Esophagus muscularis mucosa (tissue), 4 donors: ENCODE measurements at regions not wholly inside any gene's neighbourhood (a gene's known extent, or its start where the extent isn't known, plus 50 kb on each side); places are given as distances from the start of the nearest gene placed in this dataset.
"Not testable (repeated sequence)": the region's sequence is repeated elsewhere in the genome, so short reads cannot be mapped to it uniquely, and the experiment has no call there.

Source experiments
- DNase-seq: peaks from one replicate; pipeline ENCODE4 v3.0.0-alpha.2; 2017; ENCODE audit errors: extremely low spot score
- H3K27ac ChIP-seq, 4 donors: fragments of 200-600 bp; sonication (generic); replicated peaks in 1 of 4; 1 replicate in 3 of 4; 2 replicates in 1 of 4; pipeline ENCODE4 v1.5.1; 2016 to 2019; ENCODE audit warnings: mild to moderate bottlenecking in 1 of 4
- H3K27me3 ChIP-seq, 4 donors: fragments of 200-600 bp; sonication (generic); one replicate each; pipeline versions ENCODE4 v1.5.1 to v1.6.0; 2016 to 2019
- H3K36me3 ChIP-seq, 4 donors: fragments of 200-600 bp; sonication (generic); one replicate each; pipeline ENCODE4 v1.5.1; 2016 to 2019
- H3K4me1 ChIP-seq, 4 donors: fragments of 200-600 bp; sonication (generic); one replicate each; pipeline ENCODE4 v1.5.1; 2016 to 2019
- H3K4me3 ChIP-seq, 4 donors: fragments of 200-600 bp; sonication (generic); 1 replicate in 2 of 4; 2 replicates in 2 of 4; pipeline ENCODE4 v1.5.1; 2016 to 2019; ENCODE audit warnings: mild to moderate bottlenecking in 4 of 4, moderate library complexity in 1 of 4
- H3K9me3 ChIP-seq, 4 donors: fragments of 200-600 bp; sonication (generic); 1 replicate in 3 of 4; 2 replicates in 1 of 4; pipeline ENCODE4 v1.5.1; 2016 to 2019
- EP300 ChIP-seq: sonication (generic); formaldehyde crosslinking; IDR thresholded peaks from one replicate; pipeline ENCODE4 v1.6.1; 2017; ENCODE audit warnings: antibody characterized with exemption
- POLR2A ChIP-seq: fragments of 450-650 bp; IDR thresholded peaks from one replicate; pipeline ENCODE4 v1.6.1; 2017; ENCODE audit warnings: antibody characterized with exemption, moderate library complexity, mild to moderate bottlenecking, low read depth
- POLR2AphosphoS5 ChIP-seq, 2 donors: sonication (generic); formaldehyde crosslinking; IDR thresholded peaks; one replicate each; pipeline ENCODE4 v1.6.1; 2017; ENCODE audit warnings: antibody characterized with exemption in 2 of 2
- WGBS: methylation state at CpG from one replicate; pipeline ENCODE4 v1.1.5; 2018; 5-methylcytosine and 5-hydroxymethylcytosine counted together
- intact Hi-C: fragments of 100-400 bp; cut with DNase I; formaldehyde crosslinking; loops from one replicate; pipeline ENCODE4 v1.15.1; 2023
- TF ChIP-seq, protein P1 (sequence below), 3 experiments: fragments of 200-600 bp in 2 of 3; fragments of 450-650 bp in 1 of 3; sonication (generic) in 2 of 3; IDR thresholded peaks; one replicate each; pipeline ENCODE4 v1.5.1; 2017 to 2019; ENCODE audit warnings: antibody characterized with exemption in 3 of 3, mild to moderate bottlenecking in 2 of 3, moderate library complexity in 1 of 3

DNA sequence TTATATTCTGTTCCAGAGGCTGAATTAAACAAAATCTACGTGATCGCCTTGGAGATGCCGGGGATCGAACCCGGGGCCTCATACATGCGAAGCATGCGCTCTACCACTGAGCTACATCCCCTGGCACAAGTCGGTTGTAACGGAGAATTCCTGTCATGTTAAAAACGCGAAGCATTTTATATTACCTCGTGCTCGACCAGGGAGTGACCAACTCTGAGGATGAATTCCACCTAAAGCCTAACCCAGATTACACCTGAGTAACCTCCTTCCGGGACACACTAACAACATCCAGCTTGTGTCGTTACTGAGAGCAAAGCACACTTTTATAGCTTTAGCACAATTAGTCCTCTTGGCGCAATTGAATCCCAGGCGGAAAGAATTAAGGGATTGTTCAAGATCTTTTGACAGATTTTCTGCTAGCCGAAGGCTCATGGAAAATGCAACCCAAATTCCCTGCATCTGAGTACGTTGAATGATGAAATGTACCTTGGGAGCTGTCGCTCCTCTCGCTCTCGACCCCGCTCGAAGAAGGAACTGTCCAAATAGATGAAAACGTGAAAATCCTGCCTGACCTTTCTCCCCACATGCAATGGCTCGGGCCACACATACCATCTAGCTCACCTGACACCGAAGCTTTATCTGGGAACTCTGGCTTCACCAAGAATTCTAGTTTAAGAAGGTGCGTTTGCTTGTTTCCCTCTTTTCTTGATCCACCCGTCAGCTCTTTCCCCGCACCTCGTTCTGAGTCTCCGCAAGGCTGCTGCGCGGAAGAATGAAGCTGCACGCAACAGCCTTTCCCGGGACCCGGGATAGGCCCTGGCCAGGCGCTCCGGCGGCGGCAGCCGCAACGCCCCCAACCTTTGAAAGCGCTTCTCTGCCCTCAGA lies 148.3 kb downstream of the GPX5 start:
- 1% methylated on average over 39 of the region's 44 CpGs for WGBS
- Histone ChIP-seq H3K27me3 (peaks cover 0 to 68% (median 18%) of the 10 kb centered on the region in 4 donors), H3K4me3 (peak overlapping the region in 1 of 4 donors; percentile 22)

DNA sequence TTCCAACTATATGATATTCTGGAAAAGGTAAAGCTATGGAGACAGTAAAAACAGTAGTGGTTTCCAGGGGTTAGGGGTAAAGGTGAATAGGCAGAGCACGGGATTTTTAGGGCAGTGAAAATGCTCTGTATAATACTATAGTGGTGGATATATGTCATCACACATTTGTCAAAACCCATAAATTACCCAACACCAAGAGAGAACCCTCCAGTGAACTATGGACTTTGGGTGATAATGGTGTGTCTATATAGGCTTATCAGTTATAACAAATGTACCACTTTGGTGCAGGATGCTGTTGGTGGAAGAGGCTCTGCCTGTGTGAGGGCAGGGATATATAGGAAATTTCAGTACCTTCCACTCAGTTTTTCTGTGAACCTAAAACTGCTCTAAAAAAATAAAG lies 149.9 kb downstream of the GPX5 start:
- H3K9me3 ChIP-seq = no peaks in the 10 kb centered on the region
- no peak overlapping the region for H3K27ac ChIP-seq
- peaks cover 0 to 65% (median 18%) of the 10 kb centered on the region in 4 donors for H3K27me3 ChIP-seq
- intact Hi-C loops = no loop called here
- no peak for DNase-seq
- TF ChIP-seq EP300 (no peak), POLR2A (no peak), POLR2AphosphoS5 (IDR thresholded peaks at IDR 0.05) (no peak)
- TF ChIP-seq, protein P1, sequence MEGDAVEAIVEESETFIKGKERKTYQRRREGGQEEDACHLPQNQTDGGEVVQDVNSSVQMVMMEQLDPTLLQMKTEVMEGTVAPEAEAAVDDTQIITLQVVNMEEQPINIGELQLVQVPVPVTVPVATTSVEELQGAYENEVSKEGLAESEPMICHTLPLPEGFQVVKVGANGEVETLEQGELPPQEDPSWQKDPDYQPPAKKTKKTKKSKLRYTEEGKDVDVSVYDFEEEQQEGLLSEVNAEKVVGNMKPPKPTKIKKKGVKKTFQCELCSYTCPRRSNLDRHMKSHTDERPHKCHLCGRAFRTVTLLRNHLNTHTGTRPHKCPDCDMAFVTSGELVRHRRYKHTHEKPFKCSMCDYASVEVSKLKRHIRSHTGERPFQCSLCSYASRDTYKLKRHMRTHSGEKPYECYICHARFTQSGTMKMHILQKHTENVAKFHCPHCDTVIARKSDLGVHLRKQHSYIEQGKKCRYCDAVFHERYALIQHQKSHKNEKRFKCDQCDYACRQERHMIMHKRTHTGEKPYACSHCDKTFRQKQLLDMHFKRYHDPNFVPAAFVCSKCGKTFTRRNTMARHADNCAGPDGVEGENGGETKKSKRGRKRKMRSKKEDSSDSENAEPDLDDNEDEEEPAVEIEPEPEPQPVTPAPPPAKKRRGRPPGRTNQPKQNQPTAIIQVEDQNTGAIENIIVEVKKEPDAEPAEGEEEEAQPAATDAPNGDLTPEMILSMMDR (IDR thresholded peaks at IDR 0.05) = no peak
- H3K36me3 ChIP-seq = no peaks in the 10 kb centered on the region
- H3K4me3 ChIP-seq = no peak overlapping the region
- peaks cover 0 to 10% (median 4%) of the 10 kb centered on the region in 4 donors for H3K4me1 ChIP-seq
- WGBS = 81% methylated on average over 1 of the region's 1 CpG

More for the DNA sequence above, 148.3 kb downstream of the GPX5 start:
- no peaks in the 10 kb centered on the region for H3K36me3 ChIP-seq
- H3K4me1 ChIP-seq = peaks cover 0 to 10% (median 4%) of the 10 kb centered on the region in 4 donors
- intact Hi-C loops = no loop called here
- H3K9me3 ChIP-seq = no peaks in the 10 kb centered on the region
- TF ChIP-seq EP300 (no peak), POLR2AphosphoS5 (IDR thresholded peaks at IDR 0.05) (no peak), POLR2A (no peak)
- TF ChIP-seq, protein P1 (IDR thresholded peaks at IDR 0.05) = no peak
- no peak overlapping the region for H3K27ac ChIP-seq
- DNase-seq = no peak

DNA sequence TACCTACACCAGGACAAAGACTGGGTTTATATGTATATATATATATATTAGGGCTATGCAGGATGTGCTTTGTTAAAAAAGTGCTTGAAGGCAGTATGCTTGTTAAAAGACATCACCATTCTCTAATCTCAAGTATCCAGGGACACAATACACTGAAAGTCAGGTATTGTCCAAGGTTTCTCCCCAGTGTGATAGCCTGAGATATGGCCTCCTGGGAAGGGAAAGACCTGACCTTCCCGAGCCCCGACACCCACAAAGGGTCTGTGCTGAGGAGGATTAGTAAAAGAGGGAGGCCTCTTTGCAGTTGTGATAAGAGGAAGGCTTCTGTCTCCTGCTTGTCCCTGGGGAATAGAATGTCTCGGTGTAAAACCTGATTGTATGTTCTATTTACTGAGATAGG lies 156.9 kb downstream of the GPX5 start:
- Histone ChIP-seq H3K4me1 (peaks cover 0 to 9% (median 6%) of the 10 kb centered on the region in 4 donors), H3K27me3 (peaks cover 0 to 60% (median 3%) of the 10 kb centered on the region in 4 donors), H3K4me3 (no peak overlapping the region), H3K27ac (no peak overlapping the region), H3K9me3 (no peaks in the 10 kb centered on the region), H3K36me3 (no peaks in the 10 kb centered on the region)
- WGBS = 33% methylated on average over 3 of the region's 3 CpGs
- no peak for TF ChIP-seq EP300
- TF ChIP-seq POLR2AphosphoS5 (IDR thresholded peaks at IDR 0.05) = no peak
- TF ChIP-seq, protein P1 (IDR thresholded peaks at IDR 0.05) = no peak
- TF ChIP-seq POLR2A = no peak
- intact Hi-C loops = loop anchor here (10.0 kb wide), 1 partner anchor 902 kb away; the partner anchor contains the start of gene OR2H2
- no peak for DNase-seq

DNA sequence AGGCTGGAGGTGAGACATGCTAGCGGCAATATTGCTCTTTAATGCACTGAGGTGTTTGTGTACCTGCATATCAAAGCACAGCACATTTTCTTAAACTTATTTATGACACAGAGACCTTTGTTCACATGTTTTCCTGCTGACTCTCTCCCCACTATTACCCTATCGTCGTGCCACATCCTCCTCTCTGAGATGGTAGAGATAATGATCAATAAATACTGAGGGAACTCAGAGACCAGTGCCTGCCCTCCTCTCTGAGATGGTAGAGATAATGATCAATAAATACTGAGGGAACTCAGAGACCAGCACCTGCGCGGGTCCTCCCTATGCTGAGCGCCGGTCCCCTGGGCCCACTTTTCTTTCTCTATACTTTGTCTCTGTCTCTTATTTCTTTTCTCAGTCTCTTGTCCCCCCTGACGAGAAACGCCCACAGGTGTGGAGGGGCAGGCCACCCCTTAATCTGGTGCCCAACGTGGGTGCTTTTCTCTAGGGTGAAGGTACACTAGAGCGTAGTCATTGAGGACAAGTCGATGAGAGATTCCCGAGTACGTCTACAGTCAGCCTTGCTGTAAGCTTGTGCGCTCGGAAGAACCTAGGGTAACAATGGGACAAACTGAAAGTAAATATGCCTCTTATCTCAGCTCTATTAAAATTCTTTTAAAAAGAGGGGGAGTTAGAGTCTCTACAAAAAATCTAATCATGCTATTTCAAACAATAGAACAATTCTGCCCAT lies 157.4 kb downstream of the GPX5 start:
- intact Hi-C loops = loop anchor here (10.0 kb wide), 1 partner anchor 902 kb away; the partner anchor contains the start of gene OR2H2

More for the DNA sequence above, 157.4 kb downstream of the GPX5 start:
- H3K36me3 ChIP-seq, DNase-seq, H3K27ac ChIP-seq, H3K4me3 ChIP-seq, H3K9me3 ChIP-seq, H3K4me1 ChIP-seq: not testable (repeated sequence)
- WGBS = 72% methylated on average over 16 of the region's 16 CpGs
- peaks cover 0 to 66% (median 3%) of the 10 kb centered on the region in 4 donors for H3K27me3 ChIP-seq
